Keratinocyte (primary cell): ENCODE measurements at regions not wholly inside any gene's neighbourhood (a gene's known extent, or its start where the extent isn't known, plus 50 kb on each side); places are given as distances from the start of the nearest gene placed in this dataset.

Source experiments
- DNase-seq: peaks from one replicate; pipeline ENCODE4 v3.0.0-alpha.2; 2011; ENCODE audit warnings: low read depth, missing footprints, low spot score
- FAIRE-seq: peaks from 2 replicates; lab custom pipeline; 2011; peaks lifted over from hg19 to GRCh38; lab: Jason Lieb, UNC
- H2AFZ ChIP-seq: 2 replicates; pipeline ENCODE4 v1.6.0; 2012; ENCODE audit warnings: low read length, control low read depth, inconsistent platforms; ENCODE audit not compliant: control insufficient read depth
- H3K27ac ChIP-seq: 2 replicates; pipeline ENCODE4 v1.5.1; 2011; ENCODE audit warnings: low read length; ENCODE audit not compliant: control insufficient read depth, insufficient read depth
- H3K27me3 ChIP-seq: 3 replicates; pipeline ENCODE4 v1.6.0; 2011; ENCODE audit warnings: low read length; ENCODE audit not compliant: control insufficient read depth, insufficient read depth; ENCODE audit errors: extremely low read depth
- H3K36me3 ChIP-seq, 2 experiments: 2 replicates in 1 of 2; 3 replicates in 1 of 2; pipeline ENCODE4 v1.5.1; 2011; ENCODE audit warnings: low read length in 2 of 2, mild to moderate bottlenecking in 1 of 2; ENCODE audit not compliant: control insufficient read depth in 2 of 2, insufficient read depth in 2 of 2; ENCODE audit errors: extremely low read depth in 1 of 2
- H3K4me1 ChIP-seq: 3 replicates; pipeline ENCODE4 v1.5.1; 2011; ENCODE audit warnings: low read length; ENCODE audit not compliant: control insufficient read depth, insufficient read depth; ENCODE audit errors: extremely low read depth
- H3K4me2 ChIP-seq: 3 replicates; pipeline ENCODE4 v1.6.0; 2011; ENCODE audit warnings: low read depth, low read length; ENCODE audit not compliant: control insufficient read depth, insufficient read depth; ENCODE audit errors: extremely low read depth
- H3K4me3 ChIP-seq, 3 experiments: fragments of 200-600 bp in 1 of 3; sonication (generic) in 1 of 3; 2 replicates in 2 of 3; 3 replicates in 1 of 3; pipeline ENCODE4 v1.5.1; 2011 to 2016; ENCODE audit warnings: low read length in 3 of 3, mild to moderate bottlenecking in 3 of 3, control low read depth in 2 of 3, inconsistent platforms in 1 of 3, low read depth in 1 of 3, mixed read lengths in 1 of 3, mixed run types in 1 of 3, moderate library complexity in 1 of 3; ENCODE audit not compliant: control insufficient read depth in 2 of 3, insufficient read depth in 2 of 3; ENCODE audit errors: extremely low read depth in 1 of 3
- H3K79me2 ChIP-seq: 2 replicates; pipeline ENCODE4 v1.6.0; 2012; ENCODE audit warnings: low read length; ENCODE audit not compliant: control insufficient read depth, insufficient read depth
- H3K9ac ChIP-seq: 3 replicates; pipeline ENCODE4 v1.6.0; 2011; ENCODE audit warnings: low read length; ENCODE audit not compliant: control insufficient read depth, insufficient read depth; ENCODE audit errors: extremely low read depth
- H3K9me1 ChIP-seq: 3 replicates; pipeline ENCODE4 v1.6.0; 2011; ENCODE audit warnings: low read length; ENCODE audit not compliant: control insufficient read depth, insufficient read depth; ENCODE audit errors: extremely low read depth
- H3K9me3 ChIP-seq: 2 replicates; pipeline ENCODE4 v1.5.1; 2012; ENCODE audit warnings: low read depth, low read length; ENCODE audit not compliant: control insufficient read depth
- H4K20me1 ChIP-seq: 3 replicates; pipeline ENCODE4 v1.6.0; 2011; ENCODE audit warnings: low read length; ENCODE audit not compliant: control insufficient read depth, insufficient read depth; ENCODE audit errors: extremely low read depth
- EZH2 ChIP-seq: IDR thresholded peaks from one replicate; pipeline ENCODE4 v1.6.1; 2012; ENCODE audit warnings: inconsistent platforms, mild to moderate bottlenecking, low read length, moderate library complexity
- dilution Hi-C: fragments of 300-500 bp; cut with MboI; formaldehyde crosslinking; loops from one replicate; pipeline ENCODE4 v1.7.0; 2020; ENCODE audit warnings: low sequenced_read_pairs; ENCODE audit not compliant: extremely low pct_ligation_motif_present
- TF ChIP-seq, protein P1 (sequence below), 3 experiments: IDR thresholded peaks in 1 of 3; conservative IDR thresholded peaks in 1 of 3; optimal IDR thresholded peaks in 1 of 3; 2 replicates in 2 of 3; 3 replicates in 1 of 3; pipeline versions ENCODE3 to v1.5.1; 2011; ENCODE audit warnings: low read length in 3 of 3, mild to moderate bottlenecking in 3 of 3, moderate library complexity in 2 of 3, control low read depth in 1 of 3, inconsistent platforms in 1 of 3; ENCODE audit not compliant: insufficient read depth in 2 of 3; ENCODE audit errors: extremely low read depth in 1 of 3

- H3K4me2 ChIP-seq: no peak overlapping the region
- DNase-seq: no peak
- no peak overlapping the region for H2AFZ ChIP-seq
- H3K27ac ChIP-seq: no peak overlapping the region
- no peaks in the 10 kb centered on the region for H3K36me3 ChIP-seq
- no peaks in the 10 kb centered on the region for H3K9me3 ChIP-seq
- no peak for FAIRE-seq
- dilution Hi-C loops: no loop called here
- H3K9me1 ChIP-seq: no peaks in the 10 kb centered on the region
- H3K4me1 ChIP-seq: no peaks in the 10 kb centered on the region
- no peaks in the 10 kb centered on the region for H3K27me3 ChIP-seq
- TF ChIP-seq EZH2: no peak
- TF ChIP-seq, protein P1, sequence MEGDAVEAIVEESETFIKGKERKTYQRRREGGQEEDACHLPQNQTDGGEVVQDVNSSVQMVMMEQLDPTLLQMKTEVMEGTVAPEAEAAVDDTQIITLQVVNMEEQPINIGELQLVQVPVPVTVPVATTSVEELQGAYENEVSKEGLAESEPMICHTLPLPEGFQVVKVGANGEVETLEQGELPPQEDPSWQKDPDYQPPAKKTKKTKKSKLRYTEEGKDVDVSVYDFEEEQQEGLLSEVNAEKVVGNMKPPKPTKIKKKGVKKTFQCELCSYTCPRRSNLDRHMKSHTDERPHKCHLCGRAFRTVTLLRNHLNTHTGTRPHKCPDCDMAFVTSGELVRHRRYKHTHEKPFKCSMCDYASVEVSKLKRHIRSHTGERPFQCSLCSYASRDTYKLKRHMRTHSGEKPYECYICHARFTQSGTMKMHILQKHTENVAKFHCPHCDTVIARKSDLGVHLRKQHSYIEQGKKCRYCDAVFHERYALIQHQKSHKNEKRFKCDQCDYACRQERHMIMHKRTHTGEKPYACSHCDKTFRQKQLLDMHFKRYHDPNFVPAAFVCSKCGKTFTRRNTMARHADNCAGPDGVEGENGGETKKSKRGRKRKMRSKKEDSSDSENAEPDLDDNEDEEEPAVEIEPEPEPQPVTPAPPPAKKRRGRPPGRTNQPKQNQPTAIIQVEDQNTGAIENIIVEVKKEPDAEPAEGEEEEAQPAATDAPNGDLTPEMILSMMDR (optimal IDR thresholded peaks at IDR 0.05 in 1 of 3, IDR thresholded peaks at IDR 0.05 in 1 of 3, conservative IDR thresholded peaks at IDR 0.05 in 1 of 3; ENCODE audit: extremely low read depth in 1 of 3, insufficient read depth in 2 of 3, low read length in 3 of 3): no peak
- no peaks in the 10 kb centered on the region for H3K79me2 ChIP-seq
- no peak overlapping the region for H3K9ac ChIP-seq
- no peak overlapping the region for H3K4me3 ChIP-seq
- H4K20me1 ChIP-seq: no peaks in the 10 kb centered on the region
These were observed 291.9 kb upstream of the DEPDC1 start for GRCh38 chr1:68788762-68789161.

DNA sequence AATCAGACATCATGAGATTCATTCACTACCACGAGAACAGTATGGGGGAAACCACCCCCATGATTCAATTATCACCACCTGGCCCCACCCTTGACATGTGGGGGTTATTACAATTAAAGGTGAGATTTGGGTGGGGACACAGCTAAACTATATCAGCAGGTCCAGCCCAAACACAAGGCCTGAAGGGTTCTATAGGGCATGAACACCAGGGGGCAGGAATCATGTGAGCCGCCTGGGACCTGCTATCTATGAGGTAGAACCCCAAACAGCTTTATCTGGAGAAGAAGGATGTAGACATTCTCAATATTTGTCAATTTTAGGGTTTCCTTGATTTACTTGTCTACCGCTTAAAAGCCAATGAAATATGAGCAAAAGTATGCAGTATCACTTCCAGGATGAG lies 294.9 kb upstream of the DEPDC1 start:
- no peaks in the 10 kb centered on the region for H3K79me2 ChIP-seq
- H3K27me3 ChIP-seq: no peaks in the 10 kb centered on the region
- TF ChIP-seq, protein P1 (optimal IDR thresholded peaks at IDR 0.05 in 1 of 3, IDR thresholded peaks at IDR 0.05 in 1 of 3, conservative IDR thresholded peaks at IDR 0.05 in 1 of 3; ENCODE audit: extremely low read depth in 1 of 3, insufficient read depth in 2 of 3, low read length in 3 of 3): peak in 1 of 3 experiments; percentile 9
- TF ChIP-seq EZH2: no peak
- H3K36me3 ChIP-seq: no peaks in the 10 kb centered on the region
- H2AFZ ChIP-seq: no peak overlapping the region
- H3K9me3 ChIP-seq: no peaks in the 10 kb centered on the region
- no peak overlapping the region for H3K9ac ChIP-seq
- no peak overlapping the region for H3K4me3 ChIP-seq
- H3K9me1 ChIP-seq: no peaks in the 10 kb centered on the region
- DNase-seq (no peak), FAIRE-seq (no peak)
- H3K27ac ChIP-seq: no peak overlapping the region
- dilution Hi-C loops: no loop called here
- H3K4me1 ChIP-seq: no peaks in the 10 kb centered on the region
- H4K20me1 ChIP-seq: no peaks in the 10 kb centered on the region
- H3K4me2 ChIP-seq: no peak overlapping the region
